ENCODE measurements at regions not wholly inside any gene's neighbourhood (a gene's known extent, or its start where the extent isn't known, plus 50 kb on each side); places are given as distances from the start of the nearest gene placed in this dataset.
"Not testable (repeated sequence)": the region's sequence is repeated elsewhere in the genome, so short reads cannot be mapped to it uniquely, and the experiment has no call there.

DNA sequence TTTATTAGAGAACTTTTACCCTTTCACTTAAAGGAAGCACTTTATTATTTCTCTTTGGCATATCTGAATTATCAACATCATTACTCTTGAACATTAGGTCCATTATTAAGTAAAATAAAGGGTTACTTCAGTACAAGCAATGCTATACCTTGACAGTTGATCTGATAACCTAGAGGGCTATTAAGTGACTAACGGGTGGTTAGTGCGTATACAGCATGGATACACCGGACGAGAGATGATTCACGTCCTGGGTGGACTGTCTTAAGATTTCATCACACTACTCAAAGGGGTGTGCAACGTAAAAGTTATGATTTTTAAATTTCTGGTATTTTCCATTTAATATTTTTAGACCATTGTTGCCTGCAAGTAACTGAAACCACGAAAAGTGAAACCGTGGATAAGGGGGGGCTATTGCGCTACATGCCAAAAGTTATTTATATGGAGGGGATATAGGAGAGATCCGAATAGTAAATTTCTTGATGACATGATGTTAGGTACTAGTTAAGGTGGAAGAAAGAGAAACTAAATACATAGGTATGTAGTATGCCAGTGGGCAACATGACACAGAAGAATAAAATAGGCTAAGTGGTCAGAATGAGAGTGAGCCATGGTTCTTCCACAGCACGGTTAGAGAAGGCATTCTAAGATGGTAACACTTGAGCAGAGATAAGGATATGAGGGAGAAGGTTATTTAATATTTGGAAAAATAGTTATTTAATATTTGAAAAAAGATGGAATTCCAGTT lies 230.8 kb upstream of the ANKRD50 start:
- DNase-seq (ENCODE audit: low read depth): no peak

DNA sequence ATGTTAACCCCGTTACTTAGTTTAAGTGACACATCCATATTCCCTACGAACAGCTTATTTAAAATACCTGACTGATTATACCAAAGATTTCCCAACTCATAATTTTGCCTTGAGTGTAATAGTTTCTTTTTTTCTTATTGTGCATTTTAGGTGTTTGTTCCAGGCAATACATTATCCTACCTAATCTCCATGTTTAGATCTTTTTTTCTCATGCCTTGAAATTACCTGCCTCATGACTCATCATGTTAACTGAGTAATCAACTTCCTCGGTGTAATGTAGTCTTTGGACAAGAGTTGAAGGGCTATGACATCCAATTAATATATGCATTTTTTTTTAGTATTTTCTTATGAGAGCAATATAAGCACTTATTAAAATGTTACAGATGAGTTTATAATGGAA lies 228.7 kb upstream of the ANKRD50 start:
- DNase-seq (ENCODE audit: low read depth): peak; percentile 49

DNA sequence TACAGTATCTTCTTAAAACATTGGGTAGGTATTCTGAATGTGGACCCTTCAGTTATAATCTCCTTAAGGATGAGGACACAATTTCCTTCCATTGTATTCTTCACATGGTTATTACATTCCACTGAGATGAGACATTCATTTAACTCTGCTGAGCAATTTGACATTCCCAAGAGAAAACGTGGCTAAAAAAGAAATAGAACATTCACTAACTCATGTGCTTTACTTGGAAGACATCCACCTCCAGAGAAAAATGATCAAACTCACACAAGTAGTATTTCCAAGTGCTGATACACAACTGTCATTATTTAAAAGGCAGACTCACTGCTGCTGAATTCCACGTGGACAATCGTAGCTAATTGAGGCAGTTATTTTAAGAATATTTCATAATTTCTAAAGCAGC lies 227.9 kb upstream of the ANKRD50 start:
- DNase-seq (ENCODE audit: low read depth): peak; percentile 92

DNA sequence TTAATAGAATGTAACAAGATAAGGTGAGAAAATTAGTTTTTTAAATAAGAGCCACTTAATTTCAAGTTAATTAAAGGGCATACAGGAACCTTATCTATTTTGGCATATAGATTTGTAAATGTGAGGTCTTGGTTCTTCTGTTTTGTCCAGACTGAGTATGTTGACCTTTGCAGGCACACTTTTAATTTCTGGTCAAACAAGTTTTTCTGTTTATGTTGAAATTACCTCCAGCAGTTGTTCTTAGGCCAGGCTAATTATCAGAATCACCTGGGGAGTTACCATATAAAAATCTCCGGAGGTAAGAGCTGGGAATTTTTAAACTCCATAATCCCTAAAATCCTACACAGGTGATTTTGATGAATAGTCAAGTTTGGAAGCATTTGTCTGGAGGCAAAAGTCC lies 227.4 kb upstream of the ANKRD50 start:
- DNase-seq (ENCODE audit: low read depth): no peak

DNA sequence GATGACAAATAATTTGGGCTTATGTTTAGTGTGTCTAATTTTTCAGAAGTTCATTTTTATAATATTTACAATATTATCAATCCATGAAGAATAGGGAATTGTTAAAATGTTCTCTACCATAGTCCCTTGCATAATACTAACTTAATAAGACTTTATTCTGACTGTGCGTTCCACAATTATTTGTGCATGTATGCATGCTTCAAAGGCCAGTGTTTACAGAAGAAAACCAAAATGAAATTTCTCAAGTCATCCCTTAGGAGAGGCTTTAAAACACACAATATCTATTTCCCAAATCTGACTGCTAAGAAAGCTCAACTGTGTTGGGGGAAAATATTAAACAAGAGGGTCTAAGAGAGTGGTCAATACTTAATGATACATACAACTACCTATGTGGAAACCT lies 226.3 kb upstream of the ANKRD50 start:
- DNase-seq (ENCODE audit: low read depth): no peak

DNA sequence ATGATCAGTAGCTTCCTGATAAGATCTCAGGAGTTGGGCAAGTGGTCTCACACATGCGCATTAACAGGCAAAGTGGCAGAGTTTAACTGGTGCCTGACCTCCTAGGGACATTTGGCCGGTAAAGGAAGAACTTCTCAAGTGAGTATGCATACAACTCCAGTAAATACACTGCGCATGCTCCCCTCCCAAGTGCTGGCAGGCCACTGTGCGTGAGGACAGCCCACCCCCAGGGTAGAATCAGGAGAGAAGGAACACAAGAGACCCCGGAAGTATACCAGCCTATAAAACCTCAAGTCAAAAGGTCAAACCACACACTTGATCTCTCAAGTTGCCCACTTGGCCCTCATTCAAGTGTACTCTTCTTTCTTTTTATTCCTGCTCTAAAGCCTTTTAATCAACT lies 225.5 kb upstream of the ANKRD50 start:
- DNase-seq (ENCODE audit: low read depth): peak; percentile 52

DNA sequence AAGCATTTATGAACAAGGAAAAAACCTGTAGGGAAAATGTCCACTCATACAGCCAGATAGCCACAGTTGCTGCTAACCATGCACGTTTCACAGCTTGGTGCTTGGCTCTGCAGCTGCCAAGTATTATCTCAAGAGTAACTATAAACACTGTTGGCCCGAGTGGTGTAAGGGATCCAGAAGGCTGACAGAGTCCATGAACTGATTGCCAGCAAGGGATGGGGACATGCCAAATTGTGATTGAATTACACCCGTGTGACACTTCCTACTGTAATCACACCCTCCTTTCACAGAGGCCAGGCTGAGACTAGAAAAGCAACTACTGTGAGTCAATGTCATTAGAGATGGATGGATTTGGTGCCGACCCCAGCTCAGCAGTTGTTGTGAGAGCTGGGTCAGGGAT lies 223.9 kb upstream of the ANKRD50 start:
- peak; percentile 76 for DNase-seq (ENCODE audit: low read depth)

DNA sequence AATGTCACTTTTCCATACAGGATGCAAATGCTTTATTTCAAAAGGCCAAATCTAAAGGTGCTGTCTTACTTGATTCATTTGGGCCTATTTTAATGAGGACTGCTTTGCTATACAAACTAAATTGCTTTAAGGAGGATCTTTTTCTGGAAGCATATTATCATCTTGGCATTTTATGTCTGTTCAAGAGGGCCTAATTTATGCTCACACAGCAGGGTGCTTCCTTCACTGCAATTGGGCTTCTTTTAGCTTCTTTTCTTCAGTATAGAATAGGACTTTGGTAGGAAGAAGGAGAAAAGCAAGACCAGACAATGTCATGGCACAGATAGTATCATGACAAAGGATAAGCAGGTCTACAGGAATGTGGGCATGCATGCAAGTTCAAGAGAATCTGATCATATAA lies 222.4 kb upstream of the ANKRD50 start:
- DNase-seq (ENCODE audit: low read depth): no peak

DNA sequence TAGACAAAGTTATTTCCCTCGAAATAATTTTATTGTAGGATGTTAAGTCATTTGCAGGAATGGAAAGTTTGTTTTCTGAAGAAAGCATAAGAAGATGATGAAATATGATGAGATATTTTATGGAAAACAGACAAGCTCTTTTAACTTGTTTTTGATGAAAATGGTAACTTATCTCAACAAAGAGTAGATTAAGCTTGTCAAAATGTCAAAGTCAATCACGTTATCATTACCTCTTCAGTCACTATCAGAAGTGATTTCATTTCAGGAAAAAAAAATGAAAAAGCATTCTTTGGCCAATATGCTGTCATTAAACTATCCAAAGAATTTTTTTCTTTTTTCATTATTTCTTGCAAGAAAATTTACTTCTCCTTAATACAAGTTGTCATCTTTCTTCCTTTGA lies 221.0 kb upstream of the ANKRD50 start:
- DNase-seq (ENCODE audit: low read depth): no peak

DNA sequence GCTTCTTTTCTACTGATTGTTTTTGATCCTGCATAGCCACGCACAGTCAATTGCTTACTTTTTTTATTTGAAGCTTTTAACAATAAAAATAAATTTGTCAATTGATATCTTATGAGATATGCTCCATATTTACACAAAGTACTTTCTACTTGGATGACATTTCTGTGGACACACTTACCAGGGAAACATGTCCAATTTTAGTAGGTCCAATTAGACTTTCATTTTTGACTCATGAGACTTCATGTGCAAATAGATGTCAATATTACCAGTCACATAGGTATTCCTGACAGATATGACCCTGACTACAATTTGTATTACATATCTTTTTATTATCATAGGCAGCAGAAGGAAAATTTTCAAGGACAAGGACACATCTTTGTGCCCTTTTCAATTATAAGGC lies 219.9 kb upstream of the ANKRD50 start:
- DNase-seq (ENCODE audit: low read depth): no peak

DNA sequence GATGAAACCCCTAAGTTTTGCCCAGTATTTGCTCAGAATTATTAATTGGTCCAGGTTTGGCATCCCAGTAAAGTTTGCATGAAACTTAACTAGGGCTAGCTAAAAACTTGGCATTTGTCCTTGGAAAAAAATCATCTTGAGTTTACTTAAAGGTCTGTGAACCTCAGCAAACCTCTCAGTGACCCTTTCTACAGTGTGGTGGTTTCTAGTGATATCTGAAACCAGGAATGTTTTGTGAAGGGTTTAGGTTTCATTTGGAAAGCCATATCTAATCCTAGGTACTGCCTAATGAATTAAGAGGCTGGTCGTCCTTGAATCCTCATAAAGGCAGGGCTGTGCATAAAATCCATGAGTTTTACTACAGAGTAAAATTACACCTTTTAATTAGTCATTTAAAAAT lies 218.5 kb upstream of the ANKRD50 start:
- peak; percentile 80 for DNase-seq (ENCODE audit: low read depth)

DNA sequence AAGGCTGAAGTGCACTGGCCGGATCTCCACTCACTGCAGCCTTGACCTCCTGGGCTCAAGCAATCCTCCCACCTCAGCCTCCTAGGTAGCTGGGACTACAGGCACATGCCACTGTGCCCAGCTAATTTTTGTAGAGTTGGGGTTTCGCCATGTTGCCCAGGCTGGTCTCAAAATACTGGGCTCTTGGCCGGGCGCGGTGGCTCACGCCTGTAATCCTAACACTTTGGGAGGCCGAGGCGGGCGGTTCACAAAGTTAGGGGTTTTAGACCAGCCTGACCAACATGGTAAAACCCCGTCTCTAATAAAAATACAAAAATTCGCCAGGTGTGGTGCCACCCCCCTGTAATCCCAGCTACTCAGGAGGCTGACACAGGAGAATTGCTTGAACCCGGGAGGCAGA lies 210.2 kb upstream of the ANKRD50 start:
- DNase-seq (ENCODE audit: low read depth): not testable (repeated sequence)

DNA sequence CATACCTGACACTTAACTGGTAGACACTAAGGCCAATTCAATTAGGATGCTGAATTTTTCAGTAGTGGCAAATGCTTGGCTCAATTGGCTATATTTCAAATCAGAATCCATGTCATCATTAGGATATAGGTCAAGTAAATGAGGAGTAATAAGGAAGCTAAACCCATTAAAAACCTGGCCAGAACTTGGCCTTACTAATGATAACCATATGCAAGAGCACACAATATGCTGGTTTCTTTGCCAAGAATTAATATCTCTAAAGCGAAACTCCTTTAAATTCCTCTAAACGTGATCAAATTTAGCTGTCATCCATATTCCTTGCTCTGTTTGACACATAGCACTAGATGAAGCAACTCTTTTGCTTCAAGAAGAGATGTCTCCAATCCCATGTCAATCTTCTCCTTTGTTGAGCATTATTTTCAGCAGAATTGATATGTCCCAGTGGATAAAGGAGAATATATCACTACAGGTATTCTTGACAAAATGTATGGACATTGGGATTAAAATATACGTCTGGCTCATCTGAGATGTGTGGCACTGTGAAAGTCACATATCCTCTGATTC lies 206.1 kb upstream of the ANKRD50 start:
- no peak for DNase-seq (ENCODE audit: low read depth)

DNA sequence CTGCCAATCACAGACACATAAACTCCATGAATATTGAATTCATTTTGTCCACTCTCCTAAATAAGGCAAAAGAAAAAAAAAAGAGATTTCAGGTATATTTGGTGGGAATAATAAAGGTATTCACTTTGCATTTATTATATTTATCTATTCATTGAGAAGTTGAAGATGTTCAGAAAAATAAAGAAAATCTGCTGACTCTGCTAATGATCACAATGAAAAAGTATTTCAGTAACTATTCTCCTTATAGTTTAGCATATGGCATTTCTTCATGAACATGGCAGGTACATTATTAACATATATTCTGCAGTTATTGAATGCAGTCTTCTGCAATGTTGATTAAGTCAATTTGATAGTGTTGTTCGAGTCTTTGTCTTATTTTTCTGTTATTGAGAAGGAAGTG lies 202.5 kb upstream of the ANKRD50 start:
- no peak for DNase-seq (ENCODE audit: low read depth)

DNA sequence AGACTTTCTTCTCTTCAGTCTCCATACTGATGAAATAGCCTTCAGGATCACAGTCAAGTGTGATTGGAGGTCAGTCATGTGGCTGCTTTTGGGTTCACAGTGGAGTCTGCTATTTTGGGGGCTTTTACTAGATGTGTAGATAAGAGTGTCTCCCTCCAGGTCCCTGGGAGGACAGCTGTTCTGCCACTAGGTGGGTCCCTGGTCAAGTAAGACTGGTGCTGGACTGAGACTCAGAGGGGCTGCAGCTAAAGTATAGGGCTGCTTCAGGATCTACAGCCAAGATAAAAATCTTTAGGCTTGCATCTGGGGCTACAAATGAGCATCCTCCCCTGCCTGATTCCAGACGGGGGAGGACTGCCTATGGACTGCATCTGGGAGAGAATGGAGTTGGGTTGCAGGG lies 200.7 kb upstream of the ANKRD50 start:
- DNase-seq (ENCODE audit: low read depth): no peak

DNA sequence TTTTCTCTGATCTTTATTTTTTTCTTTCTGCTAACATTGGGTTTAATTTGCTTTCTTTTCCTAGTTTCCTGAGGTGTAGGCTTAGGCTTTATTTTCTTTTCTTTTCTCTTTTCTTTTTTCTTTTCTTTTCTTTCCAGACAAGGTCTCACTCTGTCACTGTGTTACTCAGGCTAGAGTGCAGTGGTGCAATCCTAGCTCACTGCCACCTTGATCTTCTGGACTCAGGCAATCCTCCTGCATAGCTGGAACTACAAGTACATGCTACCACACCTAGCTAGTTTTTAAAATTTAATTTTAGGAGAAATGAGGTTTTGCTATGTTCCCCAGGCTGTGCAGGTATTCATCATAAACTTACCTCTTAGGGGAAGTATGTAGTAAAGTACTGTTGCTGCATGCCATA lies 197.8 kb upstream of the ANKRD50 start:
- no peak for DNase-seq (ENCODE audit: low read depth)

DNA sequence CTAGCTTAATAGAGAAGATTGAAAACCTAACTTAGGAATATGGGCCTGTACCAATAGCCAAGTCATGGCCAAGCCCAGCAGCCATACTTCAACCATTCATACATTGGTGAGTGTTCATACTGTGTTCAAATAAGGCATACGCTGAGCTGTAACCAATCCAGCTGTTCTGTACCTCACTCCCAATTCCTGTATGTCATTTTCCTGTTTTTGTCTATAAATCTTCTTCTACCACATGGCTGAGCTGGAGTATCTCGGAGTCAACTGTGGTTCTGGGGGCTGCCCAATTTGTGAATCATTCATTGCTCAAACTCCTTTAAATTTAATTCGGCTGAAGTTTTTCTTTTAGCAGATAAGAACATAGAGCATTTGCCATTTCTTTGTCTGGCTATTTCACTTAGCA lies 195.3 kb upstream of the ANKRD50 start:
- DNase-seq (ENCODE audit: low read depth): peak; percentile 60

DNA sequence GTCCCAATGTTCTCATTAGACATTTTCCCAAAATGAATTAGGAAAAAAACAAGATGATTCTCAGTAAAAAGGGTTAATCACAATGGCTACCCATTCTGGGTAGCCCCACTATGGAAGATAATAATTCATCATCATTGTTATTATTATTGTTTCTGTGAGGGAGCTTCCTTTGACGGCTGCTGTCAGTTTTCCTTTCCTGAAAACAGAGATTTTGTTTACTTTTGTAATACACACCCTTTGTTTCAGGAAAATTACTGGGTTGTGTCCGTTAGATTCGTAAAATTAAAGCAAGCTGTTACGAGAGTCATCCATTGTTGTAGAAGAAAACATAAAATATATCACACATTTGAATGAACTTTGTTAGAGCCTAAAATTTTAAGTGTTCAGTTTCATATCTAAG lies 192.9 kb upstream of the ANKRD50 start:
- DNase-seq (ENCODE audit: low read depth): no peak

DNA sequence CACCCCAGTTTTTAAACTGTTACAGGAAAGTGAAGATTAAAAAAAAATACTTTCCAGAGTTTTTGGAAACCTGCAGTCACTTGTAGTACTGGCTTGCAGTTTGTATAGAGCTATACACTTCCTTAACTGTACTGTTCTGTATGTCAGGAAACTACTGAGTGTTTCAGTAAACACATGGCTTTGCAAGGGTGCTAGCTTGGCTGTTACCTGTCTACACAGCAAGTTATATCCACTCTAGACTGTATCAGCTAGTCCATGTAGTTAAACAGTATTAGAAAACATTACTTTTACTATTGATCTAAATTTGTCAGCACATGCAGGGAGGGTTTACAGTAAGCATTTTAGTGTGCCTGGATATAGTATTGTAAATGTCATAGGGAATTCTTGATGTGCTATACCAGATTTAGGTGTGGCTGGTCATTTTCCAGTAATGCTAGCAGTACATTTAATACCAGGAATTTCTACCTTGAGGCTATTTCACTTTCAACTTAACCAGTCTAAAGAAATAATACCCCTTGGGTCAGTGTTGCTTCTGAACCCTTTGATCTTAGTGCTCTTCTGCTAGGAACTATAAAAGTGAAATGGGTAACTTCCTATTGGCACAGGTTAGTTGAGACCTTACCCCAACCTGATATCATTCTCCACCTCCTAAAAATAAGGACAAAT lies 192.3 kb upstream of the ANKRD50 start:
- DNase-seq (ENCODE audit: low read depth): peak; percentile 10

DNA sequence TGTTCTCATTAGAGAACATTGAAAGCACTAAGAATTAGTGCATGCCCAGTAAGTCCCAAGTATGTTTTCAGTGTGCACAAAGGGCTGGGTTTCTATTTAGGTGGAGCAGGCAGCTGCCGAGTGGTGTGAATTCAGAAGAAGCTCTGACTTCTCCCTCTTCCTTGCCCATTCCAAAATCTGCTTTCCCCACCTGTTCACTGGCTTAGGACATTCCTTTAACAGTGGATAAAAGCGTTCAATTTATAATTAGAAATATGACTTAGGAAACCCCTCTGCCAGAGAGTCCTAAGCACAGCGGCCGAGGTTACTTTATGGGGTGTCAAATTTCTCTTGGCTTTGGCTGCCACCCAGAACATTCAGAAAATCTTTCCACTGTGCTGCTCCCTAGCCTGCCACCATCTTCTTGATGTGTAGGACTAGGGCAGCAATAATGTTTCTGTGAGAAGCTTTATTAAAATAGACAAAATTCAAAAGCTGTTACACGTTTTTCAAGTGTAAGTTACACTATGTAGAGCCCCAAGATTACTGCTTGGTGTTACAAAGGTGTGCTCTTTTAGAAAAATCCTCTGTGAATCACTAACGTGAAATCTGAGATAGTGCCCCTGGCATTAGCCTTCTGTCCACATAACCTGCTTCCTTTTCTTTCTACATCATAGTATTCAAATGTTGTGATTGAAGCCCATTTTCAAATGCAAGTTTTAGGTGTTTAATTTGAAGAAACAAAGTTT lies 191.6 kb upstream of the ANKRD50 start:
- DNase-seq (ENCODE audit: low read depth): peak; percentile 66

DNA sequence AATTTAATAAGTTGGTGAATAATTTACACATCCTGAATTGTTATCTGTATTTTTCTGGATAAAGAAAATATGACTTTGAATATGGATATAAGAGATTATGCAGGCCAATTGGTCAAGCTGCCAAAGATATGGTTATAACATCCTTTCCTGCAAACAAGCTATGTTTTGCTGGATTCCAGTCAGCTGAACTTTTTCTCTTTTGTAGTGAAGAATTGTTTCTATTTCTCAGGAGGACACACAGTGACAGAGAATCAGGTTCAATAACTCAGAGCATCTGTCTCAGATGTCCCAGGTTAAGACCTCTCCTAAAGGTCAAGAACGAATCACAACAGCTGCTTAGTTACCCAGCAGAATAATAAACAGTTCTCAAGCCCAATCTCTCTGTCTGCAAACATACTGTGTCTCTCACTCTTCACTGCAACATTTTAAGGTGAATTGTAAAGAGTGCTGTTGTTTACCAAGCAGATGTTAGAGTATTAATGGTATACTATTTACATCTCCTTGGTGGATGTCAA lies 189.5 kb upstream of the ANKRD50 start:
- DNase-seq (ENCODE audit: low read depth): no peak

DNA sequence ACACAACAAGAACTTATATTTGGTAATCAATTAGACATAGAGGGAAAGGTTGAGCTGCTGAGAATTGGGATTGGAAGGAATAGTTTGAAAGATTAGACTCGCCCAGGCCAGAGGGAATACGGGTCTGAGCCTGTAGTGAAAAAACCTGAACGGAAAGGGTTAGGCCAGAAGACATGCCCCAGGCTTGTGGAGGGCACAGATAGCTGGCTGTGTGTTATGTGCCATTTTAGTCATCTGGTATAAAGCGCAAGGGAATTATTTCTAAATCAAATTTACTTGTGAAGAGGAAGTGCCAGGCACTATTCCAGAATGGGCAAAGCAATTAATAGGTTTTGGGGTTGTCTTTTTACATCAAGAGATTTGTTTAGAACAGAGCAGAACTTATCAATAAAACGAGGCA lies 187.5 kb upstream of the ANKRD50 start:
- no peak for DNase-seq (ENCODE audit: low read depth)

DNA sequence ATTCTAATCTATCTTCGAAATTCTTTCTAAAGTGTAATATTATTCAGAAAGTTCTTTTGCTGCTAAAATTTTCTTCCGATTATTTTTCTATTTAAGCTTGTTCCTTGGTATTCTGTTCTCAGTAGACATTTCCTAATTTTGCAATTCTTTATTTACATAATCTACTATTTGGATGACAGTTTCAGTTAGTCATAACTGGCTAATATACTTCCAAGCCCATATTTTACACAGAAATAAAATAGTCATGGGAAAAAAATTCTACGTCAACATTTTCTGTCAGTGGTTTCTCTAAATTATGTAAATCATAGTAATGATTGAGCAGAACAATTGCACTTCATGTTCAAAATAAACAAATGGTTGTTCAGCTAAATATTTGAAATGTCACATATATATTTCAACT lies 178.0 kb upstream of the ANKRD50 start:
- DNase-seq (ENCODE audit: low read depth): peak; percentile 5

All from M059J (cell line).